ENCODE measurements at regions not wholly inside any gene's neighbourhood (a gene's known extent, or its start where the extent isn't known, plus 50 kb on each side); places are given as distances from the start of the nearest gene placed in this dataset.

GRCh38 chr7:25550149-25550548 is 321.9 kb upstream of the NPVF start:
- no peak for DNase-seq (ENCODE audit: low read depth in 1 of 2, low spot score in 1 of 2)
- TF ChIP-seq REST (IDR thresholded peaks at IDR 0.05; ENCODE audit: insufficient replicate concordance, low read depth) (no peak), GABPA (IDR thresholded peaks at IDR 0.05; ENCODE audit: low read depth) (no peak), CTCF (IDR thresholded peaks at IDR 0.05; ENCODE audit: insufficient read depth, low read length) (no peak), SPI1 (IDR thresholded peaks at IDR 0.05; ENCODE audit: borderline replicate concordance, low read depth) (no peak), POLR2AphosphoS5 (IDR thresholded peaks at IDR 0.05; ENCODE audit: low read depth) (no peak)

GRCh38 chr7:25552998-25553397 is 324.7 kb upstream of the NPVF start:
- Histone ChIP-seq H3K27me3 (ENCODE audit: insufficient read depth, poor library complexity, severe bottlenecking) (peaks cover 1% of the 10 kb centered on the region), H3K4me3 (replicated peaks; ENCODE audit: insufficient read depth, low read length) (no peak overlapping the region), H3K27ac (replicated peaks) (no peak overlapping the region)
- no peak for TF ChIP-seq POLR2AphosphoS5 (IDR thresholded peaks at IDR 0.05; ENCODE audit: low read depth)
- TF ChIP-seq SPI1 (IDR thresholded peaks at IDR 0.05; ENCODE audit: borderline replicate concordance, low read depth) = no peak
- TF ChIP-seq REST (IDR thresholded peaks at IDR 0.05; ENCODE audit: insufficient replicate concordance, low read depth) = no peak
- no peak for TF ChIP-seq GABPA (IDR thresholded peaks at IDR 0.05; ENCODE audit: low read depth)
- no peak for TF ChIP-seq CTCF (IDR thresholded peaks at IDR 0.05; ENCODE audit: insufficient read depth, low read length)
- no peak for DNase-seq (ENCODE audit: low read depth in 1 of 2, low spot score in 1 of 2)

More at GRCh38 chr7:25550149-25550548, 321.9 kb upstream of the NPVF start:
- Histone ChIP-seq H3K4me3 (replicated peaks; ENCODE audit: insufficient read depth, low read length) (no peak overlapping the region), H3K27me3 (ENCODE audit: insufficient read depth, poor library complexity, severe bottlenecking) (no peaks in the 10 kb centered on the region), H3K27ac (replicated peaks) (no peak overlapping the region)

GRCh38 chr7:25553580-25554291 is 325.4 kb upstream of the NPVF start:
- no peak for DNase-seq (ENCODE audit: low read depth in 1 of 2, low spot score in 1 of 2)
- no peak overlapping the region for H3K4me3 ChIP-seq (replicated peaks; ENCODE audit: insufficient read depth, low read length)
- peaks cover 4% of the 10 kb centered on the region for H3K27me3 ChIP-seq (ENCODE audit: insufficient read depth, poor library complexity, severe bottlenecking)
- TF ChIP-seq SPI1 (IDR thresholded peaks at IDR 0.05; ENCODE audit: borderline replicate concordance, low read depth) (no peak), REST (IDR thresholded peaks at IDR 0.05; ENCODE audit: insufficient replicate concordance, low read depth) (no peak), GABPA (IDR thresholded peaks at IDR 0.05; ENCODE audit: low read depth) (no peak), POLR2AphosphoS5 (IDR thresholded peaks at IDR 0.05; ENCODE audit: low read depth) (no peak), CTCF (IDR thresholded peaks at IDR 0.05; ENCODE audit: insufficient read depth, low read length) (no peak)
- no peak overlapping the region for H3K27ac ChIP-seq (replicated peaks)

Data from HL-60 (cell line).